PC-3 (cell line): ENCODE measurements at regions not wholly inside any gene's neighbourhood (a gene's known extent, or its start where the extent isn't known, plus 50 kb on each side); places are given as distances from the start of the nearest gene placed in this dataset.

Experiments used
- ATAC-seq: fragments of 200-7000 bp; cut with Tn5 transposase; 2 replicates; pipeline ENCODE4 v1.9.1; 2020; ENCODE audit warnings: mild to moderate bottlenecking, moderate library complexity
- BruUV-seq: library from RNA; stranded (reverse); fragments of 400-500 nt; replicated peaks from 2 replicates; lab custom pipeline; 2021; lab: Mats Ljungman, UMichigan
- CTCF ChIA-PET: fragments of 300-600 bp; sonication (Branson Sonifier 250); formaldehyde crosslinking; loops from one replicate; lab custom pipeline; 2022; ENCODE audit warnings: antibody characterized with exemption; lab: Charles Lee
- POLR2A ChIA-PET: fragments of 300-600 bp; sonication (Branson Sonifier 250); formaldehyde crosslinking; loops from one replicate; lab custom pipeline; 2022; ENCODE audit warnings: antibody characterized with exemption; ENCODE audit not compliant: unreplicated experiment; lab: Charles Lee
- DNase-seq: peaks from one replicate; pipeline ENCODE4 v3.0.0-alpha.2; 2015
- H2AFZ ChIP-seq: fragments of 300-600 bp; sonication (generic); 2 replicates; pipeline ENCODE4 v1.6.0; 2016; ENCODE audit warnings: antibody characterized with exemption, low read length
- H3F3A ChIP-seq: fragments of 300-600 bp; sonication (generic); one replicate; pipeline ENCODE4 v1.6.0; 2017; ENCODE audit warnings: antibody characterized with exemption, low read length, control low read depth, mild to moderate bottlenecking; ENCODE audit not compliant: unreplicated experiment
- H3K27ac ChIP-seq: fragments of 300-600 bp; sonication (generic); 2 replicates; pipeline ENCODE4 v1.5.1; 2016; ENCODE audit warnings: mild to moderate bottlenecking, low read length
- H3K27me3 ChIP-seq: fragments of 300-600 bp; sonication (generic); 2 replicates; pipeline ENCODE4 v1.6.1; 2016; ENCODE audit warnings: low read length, mixed read lengths
- H3K36me3 ChIP-seq: fragments of 300-600 bp; sonication (generic); 2 replicates; pipeline ENCODE4 v1.6.1; 2016; ENCODE audit warnings: low read depth, mixed run types, low read length, mixed read lengths
- H3K4me1 ChIP-seq: fragments of 300-600 bp; sonication (generic); 2 replicates; pipeline ENCODE4 v1.5.1; 2016; ENCODE audit warnings: low read length; ENCODE audit not compliant: insufficient read depth
- H3K4me2 ChIP-seq: fragments of 300-600 bp; sonication (generic); 2 replicates; pipeline ENCODE4 v1.6.0; 2016; ENCODE audit warnings: low read length
- H3K4me3 ChIP-seq: fragments of 300-600 bp; sonication (generic); 2 replicates; pipeline ENCODE4 v1.5.1; 2016; ENCODE audit warnings: mild to moderate bottlenecking, low read length, mixed read lengths
- H3K79me2 ChIP-seq: fragments of 300-600 bp; sonication (generic); 2 replicates; pipeline ENCODE4 v1.6.1; 2017; ENCODE audit warnings: low read length, mixed read lengths
- H3K9ac ChIP-seq: fragments of 300-600 bp; sonication (generic); 2 replicates; pipeline ENCODE4 v1.6.0; 2016; ENCODE audit warnings: mild to moderate bottlenecking, low read length
- H3K9me2 ChIP-seq: fragments of 300-600 bp; sonication (generic); replicated peaks from 2 replicates; pipeline ENCODE4 v1.6.1; 2016; ENCODE audit warnings: mixed run types, low read length, mixed read lengths
- H3K9me3 ChIP-seq: fragments of 300-600 bp; sonication (generic); 2 replicates; pipeline ENCODE4 v1.6.1; 2016; ENCODE audit warnings: low read length, mixed read lengths
- H4K20me1 ChIP-seq: fragments of 300-600 bp; sonication (generic); 2 replicates; pipeline ENCODE4 v1.6.1; 2016; ENCODE audit warnings: low read length, mixed read lengths
- EZH2 ChIP-seq: fragments of 300-600 bp; sonication (generic); IDR thresholded peaks from one replicate; pipeline ENCODE4 v1.6.1; 2017; ENCODE audit warnings: antibody characterized with exemption, mild to moderate bottlenecking, low read length; ENCODE audit not compliant: unreplicated experiment
- EZH2phosphoT487 ChIP-seq: fragments of 300-600 bp; sonication (generic); IDR thresholded peaks from 2 replicates; pipeline ENCODE4 v1.6.1; 2018; ENCODE audit warnings: mild to moderate bottlenecking, antibody characterized with exemption, low read length, borderline replicate concordance
- intact Hi-C: fragments of 100-400 bp; cut with micrococcal nuclease; formaldehyde crosslinking; loops from 2 replicates; pipeline ENCODE4 v1.9.0; 2023
- TF ChIP-seq, protein P1 (sequence below): fragments of 300-600 bp; sonication (generic); conservative IDR thresholded peaks from 2 replicates; pipeline ENCODE4 v1.5.1; 2017; ENCODE audit warnings: antibody characterized with exemption, low read depth, mild to moderate bottlenecking, low read length

DNA sequence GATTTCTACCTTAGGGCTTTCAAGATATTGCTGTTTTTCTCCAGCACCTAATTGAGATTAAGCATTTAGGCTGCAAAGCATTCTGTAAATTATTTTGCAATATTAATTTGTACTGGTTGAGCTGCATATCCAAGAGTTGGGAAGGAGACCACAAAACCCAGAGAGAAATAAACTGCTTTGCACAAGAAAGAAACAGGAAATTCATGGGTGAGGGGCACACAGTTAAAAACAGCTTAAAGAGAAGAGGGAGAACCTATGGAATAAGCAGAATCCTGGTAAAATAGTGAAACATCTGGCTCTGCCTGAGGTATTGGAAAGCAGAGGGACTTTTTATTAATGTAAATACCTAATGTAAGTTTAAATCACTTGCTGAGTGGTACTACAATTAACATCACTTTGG, 243.0 kb downstream of the TMEM167A start:
- Histone ChIP-seq H3K4me3 (no peak overlapping the region), H3K79me2 (no peaks in the 10 kb centered on the region), H3K9me3 (no peaks in the 10 kb centered on the region; the same call in 1 of the 2 replicates), H3K4me1 (no peaks in the 10 kb centered on the region; the same call in 1 of the 2 replicates), H3K9me2 (no peaks in the 10 kb centered on the region), H2AFZ (no peak overlapping the region), H3K36me3 (no peaks in the 10 kb centered on the region), H3F3A (no peaks in the 10 kb centered on the region), H3K27ac (no peak overlapping the region), H3K4me2 (no peak overlapping the region), H4K20me1 (no peaks in the 10 kb centered on the region), H3K9ac (no peak overlapping the region), H3K27me3 (no peaks in the 10 kb centered on the region)
- ATAC-seq (no peak), DNase-seq (no peak)
- intact Hi-C loops: no loop called here
- ChIA-PET POLR2A (no interaction called here), CTCF (no interaction called here)
- BruUV-seq: no TSS peak
- TF ChIP-seq EZH2phosphoT487 (no peak), EZH2 (no peak)
- TF ChIP-seq, protein P1, sequence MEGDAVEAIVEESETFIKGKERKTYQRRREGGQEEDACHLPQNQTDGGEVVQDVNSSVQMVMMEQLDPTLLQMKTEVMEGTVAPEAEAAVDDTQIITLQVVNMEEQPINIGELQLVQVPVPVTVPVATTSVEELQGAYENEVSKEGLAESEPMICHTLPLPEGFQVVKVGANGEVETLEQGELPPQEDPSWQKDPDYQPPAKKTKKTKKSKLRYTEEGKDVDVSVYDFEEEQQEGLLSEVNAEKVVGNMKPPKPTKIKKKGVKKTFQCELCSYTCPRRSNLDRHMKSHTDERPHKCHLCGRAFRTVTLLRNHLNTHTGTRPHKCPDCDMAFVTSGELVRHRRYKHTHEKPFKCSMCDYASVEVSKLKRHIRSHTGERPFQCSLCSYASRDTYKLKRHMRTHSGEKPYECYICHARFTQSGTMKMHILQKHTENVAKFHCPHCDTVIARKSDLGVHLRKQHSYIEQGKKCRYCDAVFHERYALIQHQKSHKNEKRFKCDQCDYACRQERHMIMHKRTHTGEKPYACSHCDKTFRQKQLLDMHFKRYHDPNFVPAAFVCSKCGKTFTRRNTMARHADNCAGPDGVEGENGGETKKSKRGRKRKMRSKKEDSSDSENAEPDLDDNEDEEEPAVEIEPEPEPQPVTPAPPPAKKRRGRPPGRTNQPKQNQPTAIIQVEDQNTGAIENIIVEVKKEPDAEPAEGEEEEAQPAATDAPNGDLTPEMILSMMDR: no peak

DNA sequence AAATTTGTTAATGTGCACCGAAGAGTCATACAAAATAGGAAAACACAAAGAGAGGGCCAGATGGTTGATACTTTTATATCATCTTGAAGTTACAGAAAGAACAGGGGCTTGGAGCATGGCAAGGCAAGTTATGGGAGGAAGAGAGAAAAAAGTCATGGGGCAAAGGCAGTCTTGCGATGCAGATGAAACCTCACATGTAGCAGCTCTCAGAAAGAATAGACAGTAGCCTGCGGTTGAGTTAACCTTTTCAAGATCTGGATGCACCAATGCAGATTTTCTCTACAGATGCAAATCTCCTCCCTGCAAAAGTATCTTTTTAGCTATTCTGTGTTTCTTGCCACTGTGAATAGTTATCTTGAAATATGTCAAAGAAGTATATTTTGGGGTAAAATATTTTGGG, 243.9 kb downstream of the TMEM167A start:
- Histone ChIP-seq H3K27ac (no peak overlapping the region), H3K4me2 (no peak overlapping the region), H3K36me3 (no peaks in the 10 kb centered on the region), H3K79me2 (no peaks in the 10 kb centered on the region), H3F3A (no peaks in the 10 kb centered on the region), H3K27me3 (no peaks in the 10 kb centered on the region), H3K9ac (no peak overlapping the region), H3K4me3 (no peak overlapping the region), H2AFZ (no peak overlapping the region), H3K9me3 (no peaks in the 10 kb centered on the region; the same call in 1 of the 2 replicates), H3K9me2 (no peaks in the 10 kb centered on the region), H3K4me1 (no peaks in the 10 kb centered on the region; the same call in 1 of the 2 replicates), H4K20me1 (no peaks in the 10 kb centered on the region)
- intact Hi-C loops: no loop called here
- TF ChIP-seq EZH2 (no peak), EZH2phosphoT487 (no peak)
- TF ChIP-seq, protein P1: no peak
- no TSS peak for BruUV-seq
- ChIA-PET CTCF (no interaction called here), POLR2A (no interaction called here)
- DNase-seq (no peak), ATAC-seq (no peak)

DNA sequence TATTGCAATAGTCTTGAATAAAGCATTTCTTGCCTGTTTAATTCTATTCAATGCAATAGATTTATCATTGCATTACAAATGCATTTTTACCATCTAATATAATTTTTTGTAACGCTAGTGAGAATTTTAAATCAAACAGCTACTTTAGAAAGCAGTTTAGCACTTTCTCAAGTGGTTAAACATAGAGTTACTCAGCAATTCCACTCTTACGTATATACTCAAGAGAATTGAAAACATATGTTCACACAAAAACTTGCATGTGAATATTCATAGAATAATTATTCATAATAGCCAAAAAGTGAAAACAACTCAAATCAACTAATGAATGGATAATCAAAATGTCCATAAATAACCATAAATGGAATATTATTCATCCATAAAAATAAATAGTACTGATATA, 244.7 kb downstream of the TMEM167A start:
- H3K9me3 ChIP-seq: no peaks in the 10 kb centered on the region; the same call in 1 of the 2 replicates
- H3K9ac ChIP-seq: no peak overlapping the region
- no peak overlapping the region for H3K4me2 ChIP-seq
- ChIA-PET POLR2A (no interaction called here), CTCF (no interaction called here)
- intact Hi-C loops: no loop called here
- no peaks in the 10 kb centered on the region for H3K79me2 ChIP-seq
- no peaks in the 10 kb centered on the region for H3F3A ChIP-seq
- no peaks in the 10 kb centered on the region for H3K27me3 ChIP-seq
- BruUV-seq: no TSS peak
- no peaks in the 10 kb centered on the region; the same call in 1 of the 2 replicates for H3K4me1 ChIP-seq
- no peaks in the 10 kb centered on the region for H3K9me2 ChIP-seq
- H4K20me1 ChIP-seq: no peaks in the 10 kb centered on the region
- no peak overlapping the region for H2AFZ ChIP-seq
- ATAC-seq: no peak
- no peak overlapping the region for H3K4me3 ChIP-seq
- H3K27ac ChIP-seq: no peak overlapping the region
- no peaks in the 10 kb centered on the region for H3K36me3 ChIP-seq
- TF ChIP-seq EZH2phosphoT487: no peak
- TF ChIP-seq, protein P1: no peak
- no peak for TF ChIP-seq EZH2
- DNase-seq: no peak
